SU-DHL-6 (cell line): ENCODE measurements at regions not wholly inside any gene's neighbourhood (a gene's known extent, or its start where the extent isn't known, plus 50 kb on each side); places are given as distances from the start of the nearest gene placed in this dataset.

Source experiments
- CTCF ChIP-seq: fragments of 200-600 bp; sonication (generic); IDR thresholded peaks from one replicate; pipeline ENCODE4 v1.5.1; 2017; ENCODE audit warnings: antibody characterized with exemption, mild to moderate bottlenecking, low read length, moderate library complexity; ENCODE audit not compliant: insufficient read depth, poor library complexity, severe bottlenecking
- EZH2phosphoT487 ChIP-seq: fragments of 200-600 bp; sonication (generic), shearing (Covaris generic); conservative IDR thresholded peaks from 2 replicates; pipeline ENCODE4 v1.6.1; 2018; ENCODE audit warnings: mild to moderate bottlenecking, antibody characterized with exemption, low read length, moderate library complexity, mixed read lengths

GRCh38 chr5:68749631-68750030 lies 344.2 kb upstream of the SLC30A5 start:
- no peak for TF ChIP-seq CTCF
- no peak for TF ChIP-seq EZH2phosphoT487
